ENCODE measurements at regions not wholly inside any gene's neighbourhood (a gene's known extent, or its start where the extent isn't known, plus 50 kb on each side); places are given as distances from the start of the nearest gene placed in this dataset.

DNA sequence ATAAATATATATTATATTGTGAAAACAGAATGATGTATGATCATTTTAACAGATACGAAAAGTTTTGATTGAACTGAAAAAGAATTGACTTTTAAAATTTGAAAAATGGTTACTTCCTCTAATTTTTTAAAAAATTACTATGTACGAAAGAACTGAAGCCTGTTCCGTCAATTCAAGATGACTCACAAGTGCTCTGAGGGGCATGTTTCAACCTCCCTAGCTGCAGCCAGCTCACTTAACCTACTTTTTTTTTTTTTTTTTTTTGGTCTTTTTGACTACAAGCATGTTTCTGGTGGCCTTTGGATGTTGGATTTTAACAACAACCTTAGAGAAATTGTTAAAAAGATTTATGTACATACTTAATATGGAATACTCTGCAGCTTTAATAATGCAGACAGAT is 1139.3 kb downstream of the DIAPH3 start:
- Mint-ChIP-seq H3K36me3 (ENCODE audit: low read depth, unreplicated experiment) (no peaks in the 10 kb centered on the region), H3K4me3 (ENCODE audit: unreplicated experiment) (no peak overlapping the region)
- no peak for DNase-seq (ENCODE audit: low spot score)

DNA sequence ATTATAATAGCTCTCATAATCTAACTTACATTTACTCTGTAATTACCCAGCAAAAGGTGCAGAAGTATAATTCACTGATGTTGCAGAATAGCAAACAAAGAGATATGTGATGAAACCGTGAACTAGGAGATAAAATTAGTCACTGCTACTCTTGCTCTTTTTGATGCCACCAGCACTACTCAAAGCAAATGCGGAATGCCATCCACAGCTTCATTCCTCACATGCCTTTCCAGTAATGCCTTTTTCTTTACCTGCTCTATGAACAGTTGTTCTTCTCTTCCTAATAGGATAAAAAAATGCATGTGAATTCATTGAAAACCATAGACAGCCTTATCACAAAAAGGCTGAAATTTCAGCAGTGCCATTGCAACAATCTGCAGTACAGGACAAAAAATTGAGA is 1129.5 kb downstream of the DIAPH3 start:
- Mint-ChIP-seq H3K9me3 (ENCODE audit: unreplicated experiment) (no peaks in the 10 kb centered on the region), H3K27ac (ENCODE audit: unreplicated experiment) (no peak overlapping the region)

More for the DNA sequence above, 1139.3 kb downstream of the DIAPH3 start:
- Mint-ChIP-seq H3K27me3 (ENCODE audit: unreplicated experiment) (no peaks in the 10 kb centered on the region), H3K4me1 (ENCODE audit: unreplicated experiment) (no peaks in the 10 kb centered on the region), H3K27ac (ENCODE audit: unreplicated experiment) (no peak overlapping the region), H3K9me3 (ENCODE audit: unreplicated experiment) (no peaks in the 10 kb centered on the region)
- TF ChIP-seq, protein P1, sequence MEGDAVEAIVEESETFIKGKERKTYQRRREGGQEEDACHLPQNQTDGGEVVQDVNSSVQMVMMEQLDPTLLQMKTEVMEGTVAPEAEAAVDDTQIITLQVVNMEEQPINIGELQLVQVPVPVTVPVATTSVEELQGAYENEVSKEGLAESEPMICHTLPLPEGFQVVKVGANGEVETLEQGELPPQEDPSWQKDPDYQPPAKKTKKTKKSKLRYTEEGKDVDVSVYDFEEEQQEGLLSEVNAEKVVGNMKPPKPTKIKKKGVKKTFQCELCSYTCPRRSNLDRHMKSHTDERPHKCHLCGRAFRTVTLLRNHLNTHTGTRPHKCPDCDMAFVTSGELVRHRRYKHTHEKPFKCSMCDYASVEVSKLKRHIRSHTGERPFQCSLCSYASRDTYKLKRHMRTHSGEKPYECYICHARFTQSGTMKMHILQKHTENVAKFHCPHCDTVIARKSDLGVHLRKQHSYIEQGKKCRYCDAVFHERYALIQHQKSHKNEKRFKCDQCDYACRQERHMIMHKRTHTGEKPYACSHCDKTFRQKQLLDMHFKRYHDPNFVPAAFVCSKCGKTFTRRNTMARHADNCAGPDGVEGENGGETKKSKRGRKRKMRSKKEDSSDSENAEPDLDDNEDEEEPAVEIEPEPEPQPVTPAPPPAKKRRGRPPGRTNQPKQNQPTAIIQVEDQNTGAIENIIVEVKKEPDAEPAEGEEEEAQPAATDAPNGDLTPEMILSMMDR (IDR thresholded peaks at IDR 0.05; ENCODE audit: unreplicated experiment), result no peak

DNA sequence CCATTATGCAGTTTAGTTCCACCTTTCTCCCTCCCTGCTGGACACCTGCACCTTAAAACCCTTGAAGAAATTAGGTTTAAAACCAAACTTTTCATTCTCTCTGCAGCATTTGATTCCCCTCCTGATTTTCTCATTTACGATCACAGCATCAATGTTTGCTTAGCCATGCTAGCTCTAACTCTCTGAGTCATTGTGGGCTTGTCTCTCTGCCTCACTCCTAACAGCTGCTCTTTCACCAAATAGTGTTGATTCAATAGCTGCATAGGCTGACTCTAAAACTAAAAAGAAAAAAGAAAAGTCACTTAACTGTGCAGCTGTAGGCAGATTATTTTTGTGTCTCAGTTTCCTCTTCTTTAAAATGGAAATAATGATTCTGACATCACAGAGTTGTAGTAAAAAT is 1124.9 kb downstream of the DIAPH3 start:
- Mint-ChIP-seq H3K9me3 (ENCODE audit: unreplicated experiment) (no peaks in the 10 kb centered on the region), H3K27me3 (ENCODE audit: unreplicated experiment) (no peaks in the 10 kb centered on the region), H3K4me3 (ENCODE audit: unreplicated experiment) (no peak overlapping the region), H3K27ac (ENCODE audit: unreplicated experiment) (no peak overlapping the region), H3K4me1 (ENCODE audit: unreplicated experiment) (no peaks in the 10 kb centered on the region), H3K36me3 (ENCODE audit: low read depth, unreplicated experiment) (no peaks in the 10 kb centered on the region)
- TF ChIP-seq, protein P1 (IDR thresholded peaks at IDR 0.05; ENCODE audit: unreplicated experiment), result no peak
- DNase-seq (ENCODE audit: low spot score), result no peak

More for the DNA sequence above, 1129.5 kb downstream of the DIAPH3 start:
- no peak for DNase-seq (ENCODE audit: low spot score)
- TF ChIP-seq, protein P1 (IDR thresholded peaks at IDR 0.05; ENCODE audit: unreplicated experiment), result no peak
- Mint-ChIP-seq H3K36me3 (ENCODE audit: low read depth, unreplicated experiment) (no peaks in the 10 kb centered on the region), H3K4me3 (ENCODE audit: unreplicated experiment) (no peak overlapping the region), H3K27me3 (ENCODE audit: unreplicated experiment) (no peaks in the 10 kb centered on the region), H3K4me1 (ENCODE audit: unreplicated experiment) (no peaks in the 10 kb centered on the region)

GRCh38 chr13:59043016-59043415 is 1120.7 kb downstream of the DIAPH3 start:
- Mint-ChIP-seq H3K4me1 (ENCODE audit: unreplicated experiment) (no peaks in the 10 kb centered on the region), H3K27ac (ENCODE audit: unreplicated experiment) (no peak overlapping the region), H3K9me3 (ENCODE audit: unreplicated experiment) (no peaks in the 10 kb centered on the region), H3K36me3 (ENCODE audit: low read depth, unreplicated experiment) (no peaks in the 10 kb centered on the region), H3K4me3 (ENCODE audit: unreplicated experiment) (no peak overlapping the region), H3K27me3 (ENCODE audit: unreplicated experiment) (no peaks in the 10 kb centered on the region)
- TF ChIP-seq, protein P1 (IDR thresholded peaks at IDR 0.05; ENCODE audit: unreplicated experiment), result no peak
- DNase-seq (ENCODE audit: low spot score), result no peak

- no peaks in the 10 kb centered on the region for H3K27me3 Mint-ChIP-seq (ENCODE audit: unreplicated experiment)
- H3K4me3 Mint-ChIP-seq (ENCODE audit: unreplicated experiment), result no peak overlapping the region
- TF ChIP-seq, protein P1 (IDR thresholded peaks at IDR 0.05; ENCODE audit: unreplicated experiment), result no peak
- no peak overlapping the region for H3K27ac Mint-ChIP-seq (ENCODE audit: unreplicated experiment)
- H3K36me3 Mint-ChIP-seq (ENCODE audit: low read depth, unreplicated experiment), result no peaks in the 10 kb centered on the region
- H3K9me3 Mint-ChIP-seq (ENCODE audit: unreplicated experiment), result no peaks in the 10 kb centered on the region
- no peaks in the 10 kb centered on the region for H3K4me1 Mint-ChIP-seq (ENCODE audit: unreplicated experiment)
- no peak for DNase-seq (ENCODE audit: low spot score)
Measured at GRCh38 chr13:59047546-59047945, 1116.2 kb downstream of the DIAPH3 start.

Measured in endothelial cell (in vitro differentiated cells).